Naive thymus-derived CD8-positive, alpha-beta T cell (primary cell): ENCODE measurements at regions not wholly inside any gene's neighbourhood (a gene's known extent, or its start where the extent isn't known, plus 50 kb on each side); places are given as distances from the start of the nearest gene placed in this dataset.
"Not testable (repeated sequence)": the region's sequence is repeated elsewhere in the genome, so short reads cannot be mapped to it uniquely, and the experiment has no call there.

ENCODE experiments used
- ATAC-seq, 2 donors: fragments of 150-1000 bp; cut with Tn5 transposase in 1 of 2; sonication (Bioruptor Pico), chemical (Tn5 transposase) in 1 of 2; 1 replicate in 1 of 2; 2 replicates in 1 of 2; pipeline ENCODE4 v1.10.0; 2021; ENCODE audit warnings: mild to moderate bottlenecking in 2 of 2, moderate library complexity in 2 of 2
- POLR2A ChIA-PET: fragments of 350-600 bp; sonication (Branson Sonifier 250); formaldehyde crosslinking; loops from one replicate; lab custom pipeline; 2021; ENCODE audit warnings: antibody characterized with exemption; lab: Charles Lee
- DNase-seq, 10 donors: peaks; one replicate each; pipeline versions ENCODE4 v3.0.0 to v3.0.0-alpha.2; 2020 to 2022
- H3K27ac Mint-ChIP-seq, 10 donors: one replicate each; pipeline ENCODE4 v1.8.0; 2020 to 2022; ENCODE audit warnings: mild to moderate bottlenecking in 10 of 10, mixed read lengths in 10 of 10, moderate library complexity in 4 of 10, inconsistent platforms in 1 of 10
- H3K27me3 Mint-ChIP-seq, 5 donors: one replicate each; pipeline ENCODE4 v1.8.0; 2021 to 2022; ENCODE audit warnings: mixed read lengths in 5 of 5
- H3K36me3 Mint-ChIP-seq, 3 donors: one replicate each; pipeline ENCODE4 v1.8.0; 2020 to 2022; ENCODE audit warnings: mixed read lengths in 3 of 3, mild to moderate bottlenecking in 2 of 3, inconsistent platforms in 1 of 3
- H3K4me1 Mint-ChIP-seq, 4 donors: one replicate each; pipeline ENCODE4 v1.8.0; 2021 to 2022; ENCODE audit warnings: mixed read lengths in 4 of 4
- H3K4me3 Mint-ChIP-seq, 10 donors: one replicate each; pipeline ENCODE4 v1.8.0; 2020 to 2022; ENCODE audit warnings: mild to moderate bottlenecking in 10 of 10, mixed read lengths in 10 of 10, moderate library complexity in 6 of 10, inconsistent platforms in 1 of 10
- H3K9me3 Mint-ChIP-seq, 9 donors: one replicate each; pipeline ENCODE4 v1.8.0; 2020 to 2022; ENCODE audit warnings: mixed read lengths in 9 of 9, mild to moderate bottlenecking in 3 of 9, inconsistent platforms in 1 of 9, moderate library complexity in 1 of 9

DNA sequence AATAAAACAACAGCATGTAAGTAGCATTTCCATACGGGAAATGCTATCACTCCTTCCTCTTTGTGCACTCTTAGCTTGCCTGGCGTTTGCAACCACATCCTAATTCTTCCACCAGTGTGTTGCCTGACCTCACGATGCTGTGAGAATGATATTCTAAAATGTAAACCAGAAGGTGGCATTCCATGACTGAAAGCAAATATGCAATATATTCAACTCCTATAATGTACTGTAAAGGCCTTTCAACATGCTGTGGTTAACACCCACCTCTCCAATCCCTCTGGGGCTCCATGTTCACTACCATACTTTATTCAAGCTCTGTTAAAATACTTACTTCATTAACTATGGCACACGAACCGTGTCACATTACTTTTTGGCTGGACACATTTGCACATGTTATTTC lies 420.6 kb upstream of the DEPDC1 start:
- Mint-ChIP-seq H3K36me3 (no peaks in the 10 kb centered on the region), H3K27ac (peak overlapping the region in 1 of 10 donors; percentile 6), H3K4me3 (no peak overlapping the region), H3K9me3 (peaks cover 0 to 19% (median 3%) of the 10 kb centered on the region in 9 donors), H3K27me3 (no peaks in the 10 kb centered on the region), H3K4me1 (no peaks in the 10 kb centered on the region)
- DNase-seq = no peak
- ATAC-seq = no peak
- POLR2A ChIA-PET = no interaction called here

DNA sequence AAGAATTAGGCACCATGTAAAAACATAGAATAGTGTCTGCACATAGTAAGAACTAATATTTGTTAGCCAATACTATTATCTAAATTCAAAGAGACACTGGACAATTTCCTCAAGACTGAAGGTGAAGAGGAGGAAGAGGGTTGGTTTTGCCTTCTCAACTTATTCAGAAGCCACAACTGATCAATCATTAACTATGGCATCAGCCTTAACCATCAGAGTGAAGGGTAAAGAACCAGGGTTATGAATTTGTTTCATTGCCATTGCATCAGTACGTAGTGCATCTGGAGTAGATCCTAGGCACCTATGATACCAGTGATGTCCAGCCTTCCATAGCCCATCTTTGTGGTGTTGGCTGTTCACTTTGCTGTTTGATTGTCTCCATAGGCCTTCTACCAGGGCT lies 421.7 kb upstream of the DEPDC1 start:
- Mint-ChIP-seq H3K36me3 (no peaks in the 10 kb centered on the region), H3K4me3 (no peak overlapping the region), H3K27ac (no peak overlapping the region), H3K27me3 (peaks cover 0 to 2% (median 0%) of the 10 kb centered on the region in 5 donors), H3K4me1 (no peaks in the 10 kb centered on the region), H3K9me3 (peaks cover 0 to 9% (median 4%) of the 10 kb centered on the region in 9 donors)
- no peak for ATAC-seq
- no peak for DNase-seq
- POLR2A ChIA-PET = no interaction called here

- Mint-ChIP-seq H3K27ac (no peak overlapping the region), H3K4me1 (no peaks in the 10 kb centered on the region), H3K27me3 (peaks cover 0 to 2% (median 0%) of the 10 kb centered on the region in 5 donors), H3K9me3 (peaks cover 0 to 8% (median 2%) of the 10 kb centered on the region in 9 donors), H3K4me3 (no peak overlapping the region), H3K36me3 (no peaks in the 10 kb centered on the region)
- ATAC-seq (no peak), DNase-seq (no peak)
- POLR2A ChIA-PET = no interaction called here
Observed at GRCh38 chr1:68919075-68919474, 422.2 kb upstream of the DEPDC1 start.

- H3K27me3 Mint-ChIP-seq, POLR2A ChIA-PET, ATAC-seq, H3K27ac Mint-ChIP-seq, DNase-seq, H3K4me3 Mint-ChIP-seq, H3K36me3 Mint-ChIP-seq, H3K4me1 Mint-ChIP-seq: not testable (repeated sequence)
- peaks cover 0 to 12% (median 3%) of the 10 kb centered on the region in 9 donors for H3K9me3 Mint-ChIP-seq
Observed at GRCh38 chr1:68923475-68924088, 426.7 kb upstream of the DEPDC1 start.

DNA sequence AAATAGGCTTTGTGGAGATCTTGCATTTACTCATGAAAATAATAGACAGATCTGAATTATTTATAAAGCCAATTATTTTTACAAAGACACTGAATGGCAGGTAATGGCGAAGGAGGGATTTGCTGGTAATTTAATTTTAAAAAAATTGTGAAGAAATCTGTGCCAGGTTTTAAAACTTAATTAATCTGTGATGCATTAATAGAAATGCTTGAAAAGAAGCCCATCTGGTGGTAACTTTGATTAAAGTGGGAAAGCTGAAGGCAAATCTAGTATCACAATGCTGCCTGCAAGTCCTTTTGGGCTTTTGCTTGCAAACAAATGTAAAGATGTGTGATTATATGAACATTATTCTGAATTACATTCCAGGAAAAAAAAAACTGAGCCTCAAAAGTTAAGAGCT lies 433.2 kb upstream of the DEPDC1 start:
- no peaks in the 10 kb centered on the region for H3K4me1 Mint-ChIP-seq
- no peak overlapping the region for H3K27ac Mint-ChIP-seq
- ATAC-seq = no peak
- H3K36me3 Mint-ChIP-seq = no peaks in the 10 kb centered on the region
- no peak overlapping the region for H3K4me3 Mint-ChIP-seq
- POLR2A ChIA-PET = no interaction called here
- no peaks in the 10 kb centered on the region for H3K27me3 Mint-ChIP-seq
- peaks cover 0 to 18% (median 2%) of the 10 kb centered on the region in 9 donors for H3K9me3 Mint-ChIP-seq
- DNase-seq = no peak

- no peak for ATAC-seq
- Mint-ChIP-seq H3K4me1 (no peaks in the 10 kb centered on the region), H3K4me3 (no peak overlapping the region), H3K27me3 (no peaks in the 10 kb centered on the region), H3K36me3 (no peaks in the 10 kb centered on the region), H3K27ac (no peak overlapping the region), H3K9me3 (peaks cover 0 to 24% (median 0%) of the 10 kb centered on the region in 9 donors)
- no peak for DNase-seq
- POLR2A ChIA-PET = no interaction called here
Observed at GRCh38 chr1:68936530-68936929, 439.6 kb upstream of the DEPDC1 start.

DNA sequence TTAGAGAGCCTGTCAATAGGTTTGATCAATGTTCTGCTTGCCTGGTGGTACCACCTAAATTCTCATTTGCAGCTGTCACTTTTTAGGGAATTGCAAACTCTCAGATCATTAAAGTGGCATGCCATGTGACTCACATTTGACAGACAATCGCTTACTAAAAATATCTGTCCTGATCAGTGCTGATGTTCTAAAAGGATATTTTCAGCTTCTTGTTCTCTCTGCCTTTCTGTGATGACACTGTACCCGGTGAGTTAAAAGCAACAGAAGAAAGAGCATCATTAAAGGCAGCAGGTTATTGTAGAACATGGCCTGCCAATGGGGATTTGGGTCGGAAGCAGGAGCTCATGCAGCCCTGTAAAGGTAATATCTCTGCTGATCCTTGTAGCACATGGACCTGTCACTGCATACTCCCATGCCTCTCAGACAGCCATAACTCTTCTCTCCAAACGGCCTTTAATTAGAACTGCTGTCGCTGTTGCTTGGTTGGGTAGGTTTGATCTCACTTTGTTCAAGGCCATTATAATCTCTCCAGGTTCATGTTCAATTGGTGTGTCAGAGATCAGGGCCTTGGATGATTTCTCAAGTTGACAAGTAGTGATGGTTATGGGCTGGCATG lies 441.3 kb upstream of the DEPDC1 start:
- Mint-ChIP-seq H3K4me1 (no peaks in the 10 kb centered on the region), H3K9me3 (peaks cover 0 to 18% (median 0%) of the 10 kb centered on the region in 9 donors), H3K27ac (no peak overlapping the region), H3K36me3 (no peaks in the 10 kb centered on the region), H3K27me3 (no peaks in the 10 kb centered on the region), H3K4me3 (no peak overlapping the region)
- no peak for ATAC-seq
- POLR2A ChIA-PET = no interaction called here
- no peak for DNase-seq

GRCh38 chr1:68950036-68950435 lies 453.2 kb upstream of the DEPDC1 start:
- no peaks in the 10 kb centered on the region for H3K36me3 Mint-ChIP-seq
- H3K9me3 Mint-ChIP-seq = peaks cover 0 to 23% (median 0%) of the 10 kb centered on the region in 9 donors
- DNase-seq (no peak), ATAC-seq (no peak)
- no peaks in the 10 kb centered on the region for H3K27me3 Mint-ChIP-seq
- POLR2A ChIA-PET = no interaction called here
- H3K4me1 Mint-ChIP-seq = no peaks in the 10 kb centered on the region
- no peak overlapping the region for H3K4me3 Mint-ChIP-seq
- H3K27ac Mint-ChIP-seq = no peak overlapping the region

DNA sequence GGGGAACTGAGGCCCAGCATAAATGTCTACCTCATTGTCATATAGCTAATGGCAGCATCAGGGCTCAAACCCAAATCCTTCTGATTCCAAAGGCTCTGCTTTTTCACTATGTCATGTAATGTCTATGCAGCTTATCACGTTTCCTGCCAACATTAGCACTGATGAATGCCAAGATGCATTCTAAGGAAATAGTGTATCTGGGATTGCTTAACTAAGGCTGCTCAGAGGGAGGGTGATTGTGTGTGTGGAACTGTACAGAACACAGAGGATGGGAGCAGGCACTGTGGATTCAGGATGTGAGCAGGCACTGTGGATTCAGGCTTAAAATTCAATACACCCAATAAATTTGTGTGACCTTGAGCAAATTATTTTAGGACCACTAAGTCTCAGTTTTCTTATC lies 456.4 kb upstream of the DEPDC1 start:
- Mint-ChIP-seq H3K9me3 (peaks cover 0 to 26% (median 4%) of the 10 kb centered on the region in 9 donors), H3K4me1 (no peaks in the 10 kb centered on the region), H3K36me3 (no peaks in the 10 kb centered on the region), H3K27me3 (no peaks in the 10 kb centered on the region), H3K4me3 (no peak overlapping the region), H3K27ac (no peak overlapping the region)
- no peak for DNase-seq
- ATAC-seq = no peak
- POLR2A ChIA-PET = no interaction called here

DNA sequence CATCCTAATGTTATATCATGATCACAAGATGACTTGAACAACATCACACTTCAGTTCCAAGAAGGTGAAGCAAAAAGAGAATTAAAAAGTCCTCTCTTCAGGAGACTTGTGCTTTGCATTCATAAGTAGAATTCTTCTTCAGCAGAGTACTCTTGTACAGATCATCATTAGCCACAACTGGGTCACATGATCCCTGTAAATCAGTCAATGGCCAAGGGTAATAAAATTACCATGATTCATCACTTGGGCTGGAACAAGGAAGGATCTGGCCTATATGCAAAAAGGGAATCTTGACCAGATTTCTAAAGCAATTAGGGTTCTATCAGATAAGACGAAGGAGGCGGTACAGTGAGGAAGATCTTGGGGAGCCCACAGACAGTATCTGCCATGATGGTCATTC lies 458.0 kb upstream of the DEPDC1 start:
- H3K27ac Mint-ChIP-seq = no peak overlapping the region
- no peak overlapping the region for H3K4me3 Mint-ChIP-seq
- H3K36me3 Mint-ChIP-seq = no peaks in the 10 kb centered on the region
- no peaks in the 10 kb centered on the region for H3K27me3 Mint-ChIP-seq
- H3K9me3 Mint-ChIP-seq = peaks cover 0 to 26% (median 4%) of the 10 kb centered on the region in 9 donors
- no peaks in the 10 kb centered on the region for H3K4me1 Mint-ChIP-seq
- DNase-seq (no peak), ATAC-seq (no peak)
- POLR2A ChIA-PET = no interaction called here

DNA sequence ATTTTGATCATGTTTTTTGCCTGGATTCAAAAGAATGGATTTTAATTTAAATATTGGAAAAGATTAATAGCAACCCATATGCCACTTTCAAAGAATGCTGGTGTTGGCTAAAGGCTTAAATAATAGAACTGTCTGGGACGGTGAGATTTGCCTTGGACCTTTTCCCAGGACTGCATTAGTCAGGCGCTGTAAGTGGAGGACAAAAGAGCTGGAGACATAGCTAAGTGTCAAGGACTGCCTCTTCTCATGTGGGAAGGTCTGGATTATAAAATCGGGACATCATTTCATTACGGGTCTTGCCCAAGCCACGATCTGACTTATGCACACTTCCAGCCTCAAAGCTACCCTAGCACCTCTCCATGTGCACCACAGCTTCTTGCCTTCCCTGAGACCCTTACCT lies 458.5 kb upstream of the DEPDC1 start:
- POLR2A ChIA-PET = no interaction called here

DNA sequence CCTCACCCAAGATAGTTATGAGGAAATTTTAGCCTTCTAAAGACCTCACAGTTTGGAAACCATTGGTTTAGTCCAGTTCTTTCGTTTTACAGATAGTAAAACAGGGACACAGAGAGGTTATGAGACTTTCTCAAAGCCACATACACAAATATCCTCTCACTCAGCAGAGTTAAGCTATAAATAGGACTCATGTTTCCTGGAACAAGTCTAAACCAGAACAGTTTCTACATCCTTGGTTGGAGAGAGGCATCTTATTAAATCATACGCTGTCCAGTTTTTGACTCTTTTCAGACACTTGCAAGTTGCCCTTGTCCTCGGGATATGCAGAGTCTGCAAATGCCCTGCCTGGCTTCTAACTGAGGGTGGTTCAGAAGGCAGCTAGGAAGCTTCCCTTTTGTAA lies 462.1 kb upstream of the DEPDC1 start:
- ATAC-seq = no peak
- Mint-ChIP-seq H3K9me3 (peaks cover 0 to 19% (median 2%) of the 10 kb centered on the region in 9 donors), H3K4me3 (no peak overlapping the region), H3K4me1 (no peaks in the 10 kb centered on the region), H3K27me3 (peaks cover 0 to 2% (median 0%) of the 10 kb centered on the region in 5 donors), H3K27ac (no peak overlapping the region), H3K36me3 (no peaks in the 10 kb centered on the region)
- no peak for DNase-seq
- POLR2A ChIA-PET = no interaction called here

More for the DNA sequence above, 458.5 kb upstream of the DEPDC1 start:
- DNase-seq = no peak
- Mint-ChIP-seq H3K4me3 (no peak overlapping the region), H3K36me3 (no peaks in the 10 kb centered on the region), H3K27ac (no peak overlapping the region), H3K27me3 (no peaks in the 10 kb centered on the region), H3K4me1 (no peaks in the 10 kb centered on the region), H3K9me3 (peaks cover 0 to 26% (median 4%) of the 10 kb centered on the region in 9 donors)
- no peak for ATAC-seq

GRCh38 chr1:68959461-68960030 lies 462.7 kb upstream of the DEPDC1 start:
- Mint-ChIP-seq H3K27ac (no peak overlapping the region), H3K27me3 (peaks cover 0 to 2% (median 0%) of the 10 kb centered on the region in 5 donors), H3K4me1 (no peaks in the 10 kb centered on the region), H3K9me3 (peaks cover 0 to 18% (median 2%) of the 10 kb centered on the region in 9 donors), H3K36me3 (no peaks in the 10 kb centered on the region), H3K4me3 (no peak overlapping the region)
- POLR2A ChIA-PET = no interaction called here
- no peak for DNase-seq
- ATAC-seq = no peak
